Uterus (tissue), 3 donors: ENCODE measurements at regions not wholly inside any gene's neighbourhood (a gene's known extent, or its start where the extent isn't known, plus 50 kb on each side); places are given as distances from the start of the nearest gene placed in this dataset.

ENCODE experiments used
- DNase-seq, 2 donors: peaks; one replicate each; pipeline ENCODE4 v3.0.0-alpha.2; 2019 to 2020
- H3K27ac ChIP-seq, 2 donors: fragments of 200-600 bp; sonication (generic); 1 replicate in 1 of 2; 2 replicates in 1 of 2; pipeline ENCODE4 v1.5.1; 2016 to 2018
- H3K27me3 ChIP-seq, 2 donors: fragments of 200-600 bp; sonication (generic); one replicate each; pipeline ENCODE4 v1.5.1; 2018 to 2019; ENCODE audit warnings: control low read depth in 1 of 2
- H3K36me3 ChIP-seq, 2 donors: fragments of 200-600 bp; sonication (generic); one replicate each; pipeline ENCODE4 v1.5.1; 2019; ENCODE audit warnings: control low read depth in 1 of 2
- H3K4me1 ChIP-seq, 2 donors: fragments of 200-600 bp; sonication (generic); one replicate each; pipeline ENCODE4 v1.5.1; 2018 to 2019; ENCODE audit warnings: control low read depth in 1 of 2
- H3K4me3 ChIP-seq, 2 donors: fragments of 200-600 bp; sonication (generic); 1 replicate in 1 of 2; 2 replicates in 1 of 2; pipeline ENCODE4 v1.5.1; 2018 to 2019; ENCODE audit warnings: mild to moderate bottlenecking in 1 of 2
- H3K9me3 ChIP-seq, 2 donors: fragments of 200-600 bp; sonication (generic); one replicate each; pipeline ENCODE4 v1.5.1; 2019; ENCODE audit warnings: control low read depth in 1 of 2
- CTCF ChIP-seq, 4 experiments: fragments of 200-600 bp in 2 of 4; fragments of 450-650 bp in 2 of 4; sonication (generic) in 2 of 4; IDR thresholded peaks; one replicate each; pipeline ENCODE4 v1.5.1; 2016 to 2019; ENCODE audit warnings: antibody characterized with exemption in 4 of 4, mild to moderate bottlenecking in 2 of 4, moderate library complexity in 1 of 4
- POLR2A ChIP-seq, 2 donors: fragments of 450-650 bp; IDR thresholded peaks; one replicate each; pipeline ENCODE4 v1.6.1; 2016; ENCODE audit warnings: antibody characterized with exemption in 2 of 2, mild to moderate bottlenecking in 1 of 2, moderate library complexity in 1 of 2
- intact Hi-C: fragments of 100-400 bp; cut with DNase I; formaldehyde crosslinking; loops from one replicate; pipeline ENCODE4 v1.15.1; 2023; ENCODE audit warnings: low total_unique reads
- donor health status: DM: yes; HTN: yes; CAD: no.

- intact Hi-C loops, result no loop called here
- Histone ChIP-seq H3K4me1 (no peaks in the 10 kb centered on the region), H3K27ac (no peak overlapping the region), H3K9me3 (no peaks in the 10 kb centered on the region), H3K36me3 (no peaks in the 10 kb centered on the region), H3K27me3 (no peaks in the 10 kb centered on the region), H3K4me3 (no peak overlapping the region)
- DNase-seq, result no peak
- TF ChIP-seq CTCF (IDR thresholded peaks at IDR 0.05) (no peak), POLR2A (IDR thresholded peaks at IDR 0.05) (no peak)
Observed at GRCh38 chr10:8616166-8616565, 561.7 kb downstream of the GATA3 start.

GRCh38 chr10:8617792-8618191 lies 563.3 kb downstream of the GATA3 start:
- H3K36me3 ChIP-seq, result no peaks in the 10 kb centered on the region
- intact Hi-C loops, result no loop called here
- no peaks in the 10 kb centered on the region for H3K27me3 ChIP-seq

GRCh38 chr10:8618834-8619233 lies 564.3 kb downstream of the GATA3 start:
- no peak overlapping the region for H3K27ac ChIP-seq
- DNase-seq, result no peak
- H3K9me3 ChIP-seq, result no peaks in the 10 kb centered on the region
- intact Hi-C loops, result no loop called here
- no peak overlapping the region for H3K4me3 ChIP-seq
- no peaks in the 10 kb centered on the region for H3K27me3 ChIP-seq
- H3K4me1 ChIP-seq, result no peaks in the 10 kb centered on the region
- no peaks in the 10 kb centered on the region for H3K36me3 ChIP-seq
- TF ChIP-seq POLR2A (IDR thresholded peaks at IDR 0.05) (no peak), CTCF (IDR thresholded peaks at IDR 0.05) (no peak)

More at GRCh38 chr10:8617792-8618191, 563.3 kb downstream of the GATA3 start:
- H3K27ac ChIP-seq, result no peak overlapping the region
- no peak overlapping the region for H3K4me3 ChIP-seq
- no peak for TF ChIP-seq CTCF (IDR thresholded peaks at IDR 0.05)
- TF ChIP-seq POLR2A (IDR thresholded peaks at IDR 0.05), result no peak
- DNase-seq, result no peak
- no peaks in the 10 kb centered on the region for H3K9me3 ChIP-seq
- no peaks in the 10 kb centered on the region for H3K4me1 ChIP-seq

GRCh38 chr10:8628351-8628750 lies 573.9 kb downstream of the GATA3 start:
- no peaks in the 10 kb centered on the region for H3K27me3 ChIP-seq
- TF ChIP-seq POLR2A (IDR thresholded peaks at IDR 0.05) (no peak), CTCF (IDR thresholded peaks at IDR 0.05) (no peak)
- no peak overlapping the region for H3K27ac ChIP-seq
- H3K4me1 ChIP-seq, result no peaks in the 10 kb centered on the region
- DNase-seq, result no peak
- no peaks in the 10 kb centered on the region for H3K36me3 ChIP-seq
- no peaks in the 10 kb centered on the region for H3K9me3 ChIP-seq
- intact Hi-C loops, result no loop called here
- H3K4me3 ChIP-seq, result no peak overlapping the region

GRCh38 chr10:8633909-8634308 lies 579.4 kb downstream of the GATA3 start:
- H3K9me3 ChIP-seq, result no peaks in the 10 kb centered on the region
- no peak overlapping the region for H3K27ac ChIP-seq
- DNase-seq, result no peak
- TF ChIP-seq CTCF (IDR thresholded peaks at IDR 0.05), result no peak
- TF ChIP-seq POLR2A (IDR thresholded peaks at IDR 0.05), result no peak
- no peaks in the 10 kb centered on the region for H3K27me3 ChIP-seq
- intact Hi-C loops, result no loop called here
- H3K4me3 ChIP-seq, result no peak overlapping the region
- no peaks in the 10 kb centered on the region for H3K36me3 ChIP-seq
- no peaks in the 10 kb centered on the region for H3K4me1 ChIP-seq
